ENCODE measurements at regions not wholly inside any gene's neighbourhood (a gene's known extent, or its start where the extent isn't known, plus 50 kb on each side); places are given as distances from the start of the nearest gene placed in this dataset.
"Not testable (repeated sequence)": the region's sequence is repeated elsewhere in the genome, so short reads cannot be mapped to it uniquely, and the experiment has no call there.

GRCh38 chr17:71648342-71648741 is 472.5 kb upstream of the SOX9 start:
- H3K4me3 ChIP-seq (ENCODE audit: control extremely low read depth in 1 of 5, extremely low read depth in 1 of 5, insufficient read depth in 1 of 5, low read depth in 2 of 5, low read length in 4 of 5); H3K27me3 ChIP-seq (replicated peaks in 1 of 4; ENCODE audit: control extremely low read depth in 1 of 4, control insufficient read depth in 3 of 4, insufficient read depth in 4 of 4, low read length in 3 of 4); H3K27ac Mint-ChIP-seq; ATAC-seq (ENCODE audit: low read depth); POLR2A ChIA-PET; H3K79me2 ChIP-seq (ENCODE audit: control insufficient read depth, insufficient read depth, low read length); H3K9me3 ChIP-seq (ENCODE audit: control extremely low read depth in 1 of 3, control insufficient read depth in 2 of 3, insufficient read depth in 1 of 3, low read length in 2 of 3); H3K4me2 ChIP-seq (replicated peaks; ENCODE audit: low read depth, low read length, poor library complexity, severe bottlenecking); H3K27me3 Mint-ChIP-seq; H3K4me3 Mint-ChIP-seq; H3K9ac ChIP-seq (ENCODE audit: low read length); H3K4me1 Mint-ChIP-seq; H3K36me3 ChIP-seq (replicated peaks in 1 of 2; ENCODE audit: control extremely low read depth in 1 of 2, control insufficient read depth in 1 of 2, extremely low read depth in 1 of 2, insufficient read depth in 2 of 2, low read length in 1 of 2); H3K9me3 Mint-ChIP-seq (ENCODE audit: insufficient read depth); H2AFZ ChIP-seq (ENCODE audit: insufficient read depth, low read depth, low read length, poor library complexity, severe bottlenecking); H4K20me1 ChIP-seq (ENCODE audit: control insufficient read depth, insufficient read depth, low read length, poor library complexity, severe bottlenecking); CTCF ChIA-PET; H3K27ac ChIP-seq (ENCODE audit: low read length in 2 of 2); H3K4me1 ChIP-seq (ENCODE audit: control insufficient read depth in 2 of 2, insufficient read depth in 2 of 2, low read length in 2 of 2); intact Hi-C loops (cut with micrococcal nuclease); DNase-seq: not testable (repeated sequence)
- WGBS (ENCODE audit: insufficient coverage) = no CpG with 5 or more reads among the region's 2 CpGs

- intact Hi-C loops (cut with micrococcal nuclease) = no loop called here
- no peak overlapping the region for H3K27ac Mint-ChIP-seq
Observed at GRCh38 chr17:71649941-71650350, 470.9 kb upstream of the SOX9 start.

More at GRCh38 chr17:71649941-71650350, 470.9 kb upstream of the SOX9 start:
- ChIA-PET POLR2A (no interaction called here), CTCF (no interaction called here)
- Histone ChIP-seq H2AFZ (ENCODE audit: insufficient read depth, low read depth, low read length, poor library complexity, severe bottlenecking) (no peak overlapping the region), H3K9ac (ENCODE audit: low read length) (no peak overlapping the region), H3K27ac (ENCODE audit: low read length in 2 of 2) (no peak overlapping the region), H4K20me1 (ENCODE audit: control insufficient read depth, insufficient read depth, low read length, poor library complexity, severe bottlenecking) (no peaks in the 10 kb centered on the region), H3K4me3 (ENCODE audit: control extremely low read depth in 1 of 5, extremely low read depth in 1 of 5, insufficient read depth in 1 of 5, low read depth in 2 of 5, low read length in 4 of 5) (no peak overlapping the region), H3K9me3 (ENCODE audit: control extremely low read depth in 1 of 3, control insufficient read depth in 2 of 3, insufficient read depth in 1 of 3, low read length in 2 of 3) (peaks cover 0 to 8% (median 0%) of the 10 kb centered on the region in 3 donors), H3K4me2 (replicated peaks; ENCODE audit: low read depth, low read length, poor library complexity, severe bottlenecking) (no peak overlapping the region), H3K36me3 (replicated peaks in 1 of 2; ENCODE audit: control extremely low read depth in 1 of 2, control insufficient read depth in 1 of 2, extremely low read depth in 1 of 2, insufficient read depth in 2 of 2, low read length in 1 of 2) (no peaks in the 10 kb centered on the region), H3K79me2 (ENCODE audit: control insufficient read depth, insufficient read depth, low read length) (no peaks in the 10 kb centered on the region), H3K27me3 (replicated peaks in 1 of 4; ENCODE audit: control extremely low read depth in 1 of 4, control insufficient read depth in 3 of 4, insufficient read depth in 4 of 4, low read length in 3 of 4) (no peaks in the 10 kb centered on the region), H3K4me1 (ENCODE audit: control insufficient read depth in 2 of 2, insufficient read depth in 2 of 2, low read length in 2 of 2) (no peaks in the 10 kb centered on the region)
- H3K4me3 Mint-ChIP-seq = no peak overlapping the region
- H3K9me3 Mint-ChIP-seq (ENCODE audit: insufficient read depth) = peaks cover 3% of the 10 kb centered on the region
- no peak for TF ChIP-seq EZH2 (IDR thresholded peaks at IDR 0.05; ENCODE audit: borderline replicate concordance, insufficient read depth, low read depth, low read length, poor library complexity, severe bottlenecking)
- TF ChIP-seq CTCF (IDR thresholded peaks at IDR 0.05) = no peak
- no peak for DNase-seq
- no peaks in the 10 kb centered on the region for H3K4me1 Mint-ChIP-seq
- H3K27me3 Mint-ChIP-seq = no peaks in the 10 kb centered on the region
- no peak for ATAC-seq (ENCODE audit: low read depth)

All from B cell (primary cell).